ENCODE measurements at regions not wholly inside any gene's neighbourhood (a gene's known extent, or its start where the extent isn't known, plus 50 kb on each side); places are given as distances from the start of the nearest gene placed in this dataset.

GRCh38 chr12:28100717-28101116 is 89.5 kb upstream of the CCDC91 start:
- Histone ChIP-seq H3K9me2 (replicated peaks; ENCODE audit: low read depth, low read length) (no peaks in the 10 kb centered on the region), H3K36me3 (ENCODE audit: insufficient read depth, low read length) (no peaks in the 10 kb centered on the region), H3K4me1 (ENCODE audit: insufficient read depth, low read length, poor library complexity, severe bottlenecking) (peaks cover 6% of the 10 kb centered on the region), H3K27me3 (ENCODE audit: insufficient read depth, low read length, poor library complexity, severe bottlenecking) (peaks cover 18% of the 10 kb centered on the region), H3K4me2 (ENCODE audit: low read depth, low read length, poor library complexity, severe bottlenecking) (no peak overlapping the region), H4K20me1 (ENCODE audit: insufficient read depth, low read length, poor library complexity, severe bottlenecking) (no peaks in the 10 kb centered on the region), H2AFZ (ENCODE audit: low read length) (no peak overlapping the region; the same call in 1 of the 2 replicates), H3K79me2 (ENCODE audit: insufficient read depth, low read length) (no peaks in the 10 kb centered on the region), H3F3A (ENCODE audit: low read depth) (no peaks in the 10 kb centered on the region), H3K9ac (ENCODE audit: low read depth, low read length, poor library complexity, severe bottlenecking) (no peak overlapping the region), H3K4me3 (ENCODE audit: low read length, poor library complexity, severe bottlenecking) (no peak overlapping the region), H3K9me3 (ENCODE audit: insufficient read depth, low read depth, low read length) (no peaks in the 10 kb centered on the region)
- TF ChIP-seq EZH2phosphoT487 (IDR thresholded peaks at IDR 0.05; ENCODE audit: borderline replicate concordance) = no peak
- TF ChIP-seq CTCF (conservative IDR thresholded peaks at IDR 0.05; ENCODE audit: low read length) = no peak

- H4K20me1 ChIP-seq (ENCODE audit: insufficient read depth, low read length, poor library complexity, severe bottlenecking) = no peaks in the 10 kb centered on the region
- no peaks in the 10 kb centered on the region for H3K36me3 ChIP-seq (ENCODE audit: insufficient read depth, low read length)
- H3F3A ChIP-seq (ENCODE audit: low read depth) = no peaks in the 10 kb centered on the region
- no peak overlapping the region for H3K4me2 ChIP-seq (ENCODE audit: low read depth, low read length, poor library complexity, severe bottlenecking)
- no peak overlapping the region for H3K4me3 ChIP-seq (ENCODE audit: low read length, poor library complexity, severe bottlenecking)
- no peak overlapping the region for H3K9ac ChIP-seq (ENCODE audit: low read depth, low read length, poor library complexity, severe bottlenecking)
- no peak overlapping the region for H2AFZ ChIP-seq (ENCODE audit: low read length)
- peaks cover 18% of the 10 kb centered on the region for H3K4me1 ChIP-seq (ENCODE audit: insufficient read depth, low read length, poor library complexity, severe bottlenecking)
- H3K9me3 ChIP-seq (ENCODE audit: insufficient read depth, low read depth, low read length) = no peaks in the 10 kb centered on the region
- no peaks in the 10 kb centered on the region for H3K79me2 ChIP-seq (ENCODE audit: insufficient read depth, low read length)
- no peaks in the 10 kb centered on the region for H3K9me2 ChIP-seq (replicated peaks; ENCODE audit: low read depth, low read length)
- peaks cover 33% of the 10 kb centered on the region for H3K27me3 ChIP-seq (ENCODE audit: insufficient read depth, low read length, poor library complexity, severe bottlenecking)
- TF ChIP-seq EZH2phosphoT487 (IDR thresholded peaks at IDR 0.05; ENCODE audit: borderline replicate concordance) = no peak
- TF ChIP-seq CTCF (conservative IDR thresholded peaks at IDR 0.05; ENCODE audit: low read length) = no peak
Observed at GRCh38 chr12:28104316-28104715, 85.9 kb upstream of the CCDC91 start.

- Histone ChIP-seq H3F3A (ENCODE audit: low read depth) (no peaks in the 10 kb centered on the region), H3K36me3 (ENCODE audit: insufficient read depth, low read length) (no peaks in the 10 kb centered on the region), H4K20me1 (ENCODE audit: insufficient read depth, low read length, poor library complexity, severe bottlenecking) (no peaks in the 10 kb centered on the region), H3K79me2 (ENCODE audit: insufficient read depth, low read length) (no peaks in the 10 kb centered on the region), H2AFZ (ENCODE audit: low read length) (no peak overlapping the region), H3K9ac (ENCODE audit: low read depth, low read length, poor library complexity, severe bottlenecking) (no peak overlapping the region), H3K9me3 (ENCODE audit: insufficient read depth, low read depth, low read length) (no peaks in the 10 kb centered on the region), H3K9me2 (replicated peaks; ENCODE audit: low read depth, low read length) (no peaks in the 10 kb centered on the region), H3K27me3 (ENCODE audit: insufficient read depth, low read length, poor library complexity, severe bottlenecking) (peaks cover 33% of the 10 kb centered on the region), H3K4me2 (ENCODE audit: low read depth, low read length, poor library complexity, severe bottlenecking) (no peak overlapping the region), H3K4me1 (ENCODE audit: insufficient read depth, low read length, poor library complexity, severe bottlenecking) (peaks cover 15% of the 10 kb centered on the region), H3K4me3 (ENCODE audit: low read length, poor library complexity, severe bottlenecking) (no peak overlapping the region)
- no peak for TF ChIP-seq EZH2phosphoT487 (IDR thresholded peaks at IDR 0.05; ENCODE audit: borderline replicate concordance)
Observed at GRCh38 chr12:28104903-28105864, 85.1 kb upstream of the CCDC91 start.
